HUES48 (cell line): ENCODE measurements at regions not wholly inside any gene's neighbourhood (a gene's known extent, or its start where the extent isn't known, plus 50 kb on each side); places are given as distances from the start of the nearest gene placed in this dataset.
"Not testable (repeated sequence)": the region's sequence is repeated elsewhere in the genome, so short reads cannot be mapped to it uniquely, and the experiment has no call there.

Experiments
- H3K27ac ChIP-seq: one replicate; pipeline ENCODE4 v1.7.0; 2013; ENCODE audit warnings: low read depth, low read length, inconsistent platforms
- H3K27me3 ChIP-seq: 2 replicates; pipeline ENCODE4 v1.6.1; 2013; ENCODE audit warnings: mild to moderate bottlenecking, low read length; ENCODE audit not compliant: control insufficient read depth, insufficient read depth
- H3K36me3 ChIP-seq: 2 replicates; pipeline ENCODE4 v1.6.1; 2013; ENCODE audit warnings: low read length; ENCODE audit not compliant: control insufficient read depth, insufficient read depth
- H3K4me1 ChIP-seq: 2 replicates; pipeline ENCODE4 v1.6.1; 2013; ENCODE audit warnings: mild to moderate bottlenecking, low read length; ENCODE audit not compliant: control insufficient read depth, insufficient read depth
- H3K4me3 ChIP-seq: 2 replicates; pipeline ENCODE4 v1.5.1; 2013; ENCODE audit warnings: mild to moderate bottlenecking, low read depth, low read length
- H3K9ac ChIP-seq: 2 replicates; pipeline ENCODE4 v1.6.1; 2013; ENCODE audit warnings: mild to moderate bottlenecking, low read depth, low read length, moderate library complexity
- H3K9me3 ChIP-seq: 2 replicates; pipeline ENCODE4 v1.6.1; 2013; ENCODE audit warnings: low read length; ENCODE audit not compliant: control insufficient read depth, insufficient read depth

DNA sequence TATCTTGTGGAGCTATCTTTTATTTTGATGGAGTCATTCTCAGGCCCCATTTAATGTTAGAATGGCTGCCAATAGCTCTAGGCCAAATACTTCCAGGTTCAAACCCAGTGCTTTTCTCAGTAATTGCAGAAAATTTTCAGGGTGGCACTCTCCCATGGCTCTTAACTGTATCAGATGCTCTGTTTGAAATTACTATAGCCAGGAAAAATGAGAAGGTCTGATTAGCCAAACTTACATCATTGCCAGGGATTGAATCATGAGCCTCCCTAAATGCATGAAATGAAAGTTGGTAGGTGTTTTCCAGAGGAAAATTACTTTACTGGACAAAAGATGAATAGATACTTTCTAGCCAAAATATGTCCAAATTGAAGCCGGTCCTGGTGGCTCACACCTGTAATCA is 404.8 kb downstream of the MAT2B start:
- H3K9me3 ChIP-seq: no peaks in the 10 kb centered on the region
- no peak overlapping the region for H3K9ac ChIP-seq
- H3K4me1 ChIP-seq: no peaks in the 10 kb centered on the region
- no peak overlapping the region for H3K4me3 ChIP-seq
- H3K36me3 ChIP-seq: no peaks in the 10 kb centered on the region
- no peaks in the 10 kb centered on the region for H3K27me3 ChIP-seq
- H3K27ac ChIP-seq: no peak overlapping the region

DNA sequence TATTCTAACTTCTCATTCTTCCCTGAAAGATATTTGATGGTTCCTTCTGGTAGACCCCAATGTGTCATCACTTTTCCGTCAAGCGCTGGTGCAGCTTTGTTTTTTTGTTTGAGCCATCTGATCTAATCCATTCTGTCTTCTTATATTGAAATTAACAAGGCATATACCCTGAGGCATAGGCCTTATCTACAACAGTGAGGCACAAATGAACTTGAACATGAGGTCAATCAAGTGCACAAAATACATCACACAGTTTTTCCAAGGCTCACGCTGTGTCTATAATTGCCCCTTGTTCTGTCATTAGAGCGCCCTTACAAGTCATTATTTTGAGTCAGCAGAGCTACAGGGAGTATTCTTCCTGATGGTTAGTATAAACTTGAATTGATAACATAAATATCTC is 406.6 kb downstream of the MAT2B start:
- H3K36me3 ChIP-seq: no peaks in the 10 kb centered on the region
- no peaks in the 10 kb centered on the region for H3K9me3 ChIP-seq
- no peak overlapping the region for H3K4me3 ChIP-seq
- no peak overlapping the region for H3K9ac ChIP-seq
- H3K27ac ChIP-seq: no peak overlapping the region
- no peaks in the 10 kb centered on the region for H3K27me3 ChIP-seq
- peaks cover 4% of the 10 kb centered on the region; the same call in 1 of the 2 replicates for H3K4me1 ChIP-seq

DNA sequence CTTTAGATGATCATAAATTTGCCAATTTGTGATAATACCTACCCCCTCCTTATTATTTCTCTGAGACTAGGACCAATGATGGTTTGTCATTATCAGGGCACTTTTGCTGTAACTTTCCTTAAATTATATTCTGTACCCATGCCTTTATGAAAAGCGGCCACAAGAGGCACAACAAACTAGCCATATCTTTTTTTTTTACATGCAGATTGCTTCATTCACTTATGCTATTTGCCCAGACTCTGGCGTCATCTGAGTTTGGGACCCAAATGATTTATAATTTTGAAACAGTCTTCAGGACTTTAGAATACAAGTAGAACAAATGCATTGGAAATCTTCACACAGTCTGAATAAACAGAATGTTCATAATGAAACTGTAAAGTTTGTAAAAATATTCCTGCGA is 408.1 kb downstream of the MAT2B start:
- Histone ChIP-seq H3K4me3 (no peak overlapping the region), H3K4me1 (peaks cover 4% of the 10 kb centered on the region; the same call in 1 of the 2 replicates), H3K9me3 (no peaks in the 10 kb centered on the region), H3K27me3 (no peaks in the 10 kb centered on the region), H3K27ac (no peak overlapping the region), H3K36me3 (no peaks in the 10 kb centered on the region), H3K9ac (no peak overlapping the region)

DNA sequence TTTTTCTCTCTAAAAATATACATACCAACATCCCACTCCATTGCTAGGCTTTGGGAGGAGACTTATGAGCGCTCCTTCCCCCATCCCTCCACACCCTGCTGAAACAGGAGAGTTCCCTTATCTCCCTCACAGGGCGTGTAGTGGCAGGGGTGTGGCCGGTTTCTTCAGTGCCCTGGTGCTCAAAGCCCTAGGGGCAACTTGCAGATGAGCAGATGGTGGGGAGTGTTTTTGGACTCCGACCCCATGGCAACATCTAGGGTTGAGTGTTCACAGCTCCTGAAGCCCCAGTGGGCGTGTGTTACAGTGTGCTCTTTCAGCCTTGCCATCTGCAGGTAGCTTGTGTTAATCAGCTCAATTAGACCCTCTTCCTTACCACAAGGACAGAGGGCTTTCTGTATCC is 409.5 kb downstream of the MAT2B start:
- no peaks in the 10 kb centered on the region for H3K36me3 ChIP-seq
- H3K9ac ChIP-seq: no peak overlapping the region
- H3K27me3 ChIP-seq: no peaks in the 10 kb centered on the region
- H3K9me3 ChIP-seq: no peaks in the 10 kb centered on the region
- no peak overlapping the region for H3K4me3 ChIP-seq
- H3K4me1 ChIP-seq: peaks cover 4% of the 10 kb centered on the region; the same call in 1 of the 2 replicates
- no peak overlapping the region for H3K27ac ChIP-seq

DNA sequence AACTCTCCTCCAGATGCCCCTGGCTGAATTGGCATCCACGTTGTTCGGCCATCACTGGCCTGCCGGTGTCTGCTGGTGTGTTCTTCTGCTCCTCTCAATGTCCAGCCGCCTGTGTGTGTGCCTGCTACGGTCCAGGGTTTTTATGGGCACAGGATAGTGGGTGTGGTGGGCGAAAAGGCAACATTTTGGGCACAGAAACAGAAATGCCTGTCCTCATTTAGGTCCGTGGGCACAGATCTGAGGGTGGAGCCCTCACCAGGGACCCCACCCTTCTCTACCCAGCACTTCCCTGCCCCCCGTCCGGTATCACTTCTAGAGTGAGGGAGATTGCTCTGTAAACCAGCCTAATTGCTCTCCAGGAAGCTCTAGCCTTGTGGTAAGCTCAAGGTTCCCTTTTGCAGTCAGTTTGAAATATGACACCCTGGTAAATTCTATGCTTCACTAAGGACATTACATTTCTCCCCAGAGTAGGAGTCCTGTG is 410.1 kb downstream of the MAT2B start:
- Histone ChIP-seq H3K27ac (no peak overlapping the region), H3K9ac (no peak overlapping the region)

DNA sequence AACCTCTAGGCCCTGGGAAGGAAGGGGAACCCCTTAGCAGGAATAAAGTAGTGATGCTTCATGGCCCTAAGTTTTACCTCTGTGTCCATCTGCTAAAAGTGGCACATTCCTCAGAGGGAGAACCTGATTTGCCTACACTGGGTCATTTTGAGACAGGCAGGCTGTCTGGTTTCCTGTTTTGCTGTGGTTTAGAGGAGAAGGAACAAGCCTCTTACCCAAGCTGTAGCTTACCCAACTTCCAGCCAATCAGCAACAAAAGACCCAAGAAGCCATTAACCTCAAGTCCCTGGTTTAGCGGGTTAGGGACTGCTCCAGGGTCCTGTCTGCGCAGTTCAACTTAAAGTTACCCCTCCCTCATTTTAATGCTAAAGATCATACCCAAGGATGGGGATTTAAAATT is 411.0 kb downstream of the MAT2B start:
- Histone ChIP-seq H3K4me3 (no peak overlapping the region), H3K27me3 (no peaks in the 10 kb centered on the region), H3K9ac (no peak overlapping the region), H3K9me3 (no peaks in the 10 kb centered on the region), H3K27ac (no peak overlapping the region), H3K4me1 (peaks cover 4% of the 10 kb centered on the region; the same call in 1 of the 2 replicates), H3K36me3 (no peaks in the 10 kb centered on the region)

More for the DNA sequence above, 410.1 kb downstream of the MAT2B start:
- Histone ChIP-seq H3K4me3 (no peak overlapping the region), H3K36me3 (no peaks in the 10 kb centered on the region), H3K9me3 (no peaks in the 10 kb centered on the region), H3K4me1 (peaks cover 4% of the 10 kb centered on the region; the same call in 1 of the 2 replicates), H3K27me3 (no peaks in the 10 kb centered on the region)

DNA sequence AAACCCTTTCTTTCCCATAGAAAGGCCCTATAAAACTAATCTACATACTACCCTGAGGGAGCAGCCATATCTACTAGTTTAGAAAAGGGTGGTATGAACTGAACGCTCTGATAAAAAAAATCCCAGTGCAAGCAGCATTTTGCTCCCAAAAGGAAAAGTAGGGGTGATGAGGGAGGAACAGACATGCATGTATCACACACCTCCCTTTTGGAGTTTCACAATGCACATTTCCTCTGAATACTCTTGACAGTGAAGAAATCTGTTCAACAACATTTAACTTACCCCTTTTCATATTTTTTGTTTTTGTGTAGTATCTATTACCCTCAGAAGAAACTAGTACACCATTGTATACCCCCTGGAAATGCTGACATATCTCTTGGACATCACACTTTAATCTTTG is 411.4 kb downstream of the MAT2B start:
- Histone ChIP-seq H3K27me3 (no peaks in the 10 kb centered on the region), H3K4me3 (no peak overlapping the region), H3K4me1 (peaks cover 4% of the 10 kb centered on the region; the same call in 1 of the 2 replicates), H3K36me3 (no peaks in the 10 kb centered on the region), H3K9me3 (no peaks in the 10 kb centered on the region), H3K27ac (no peak overlapping the region), H3K9ac (no peak overlapping the region)

DNA sequence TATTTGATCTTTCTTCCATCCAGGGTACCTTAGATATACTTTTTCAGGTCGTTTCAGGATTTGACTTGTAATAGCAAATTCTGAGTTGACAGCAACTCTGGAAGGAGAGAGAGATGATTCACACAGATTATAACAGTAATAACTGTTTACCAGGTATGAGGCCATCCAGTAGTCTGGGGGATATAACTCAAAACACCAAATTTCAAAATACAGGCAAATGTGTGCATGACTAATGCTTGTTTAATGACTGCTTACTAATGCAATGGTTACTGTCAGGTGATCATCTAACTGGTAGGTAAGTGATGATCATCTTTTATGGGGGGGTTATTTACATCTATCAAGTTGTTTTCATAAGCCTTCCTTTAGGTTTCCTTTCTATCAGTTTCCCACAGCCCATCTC is 412.3 kb downstream of the MAT2B start:
- Histone ChIP-seq H3K9ac (no peak overlapping the region), H3K27me3 (no peaks in the 10 kb centered on the region), H3K4me1 (peaks cover 4% of the 10 kb centered on the region; the same call in 1 of the 2 replicates), H3K27ac (no peak overlapping the region), H3K36me3 (no peaks in the 10 kb centered on the region), H3K9me3 (no peaks in the 10 kb centered on the region), H3K4me3 (no peak overlapping the region)

DNA sequence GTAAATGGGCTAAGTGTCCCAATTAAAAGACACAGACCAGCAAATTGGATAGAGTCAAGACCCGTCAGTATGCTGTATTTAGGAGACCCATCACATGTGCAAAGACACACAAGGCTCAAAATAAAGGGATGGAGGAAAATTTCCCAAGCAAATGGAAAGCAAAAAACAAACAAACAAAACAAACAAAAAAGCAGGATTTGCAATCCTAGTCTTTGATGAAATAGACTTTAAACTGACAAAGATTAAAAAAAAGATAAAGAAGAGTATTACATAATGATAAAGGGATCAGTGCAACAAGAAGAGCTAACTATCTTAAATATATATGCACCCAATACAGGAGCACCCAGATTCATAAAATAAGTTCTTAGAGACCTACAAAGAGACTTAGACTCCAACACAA is 429.6 kb downstream of the MAT2B start:
- not testable (repeated sequence) for H3K9ac ChIP-seq, H3K36me3 ChIP-seq, H3K27me3 ChIP-seq, H3K27ac ChIP-seq, H3K9me3 ChIP-seq, H3K4me3 ChIP-seq, H3K4me1 ChIP-seq

DNA sequence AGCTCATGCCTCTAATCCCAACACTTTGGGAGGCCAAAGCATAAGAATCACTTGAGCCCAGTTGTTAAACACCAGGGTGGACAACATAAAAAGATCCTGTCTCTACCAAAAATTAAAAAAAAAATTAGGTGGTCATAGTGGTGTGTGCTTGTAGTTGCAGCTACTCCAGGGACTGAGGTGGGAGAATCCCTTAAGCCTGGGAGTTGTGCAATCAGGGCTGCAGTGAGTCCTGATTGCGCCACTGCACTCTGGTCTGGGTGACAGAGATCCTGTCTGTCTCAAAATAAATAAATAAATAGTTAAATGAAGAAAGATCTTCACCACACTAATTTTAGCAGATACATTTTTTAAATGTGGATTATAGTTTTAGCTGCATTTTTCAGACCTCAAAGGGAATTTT is 433.2 kb downstream of the MAT2B start:
- Histone ChIP-seq H3K27me3 (no peaks in the 10 kb centered on the region), H3K9me3 (no peaks in the 10 kb centered on the region), H3K27ac (no peak overlapping the region), H3K9ac (no peak overlapping the region), H3K4me3 (no peak overlapping the region), H3K36me3 (no peaks in the 10 kb centered on the region), H3K4me1 (no peaks in the 10 kb centered on the region)

DNA sequence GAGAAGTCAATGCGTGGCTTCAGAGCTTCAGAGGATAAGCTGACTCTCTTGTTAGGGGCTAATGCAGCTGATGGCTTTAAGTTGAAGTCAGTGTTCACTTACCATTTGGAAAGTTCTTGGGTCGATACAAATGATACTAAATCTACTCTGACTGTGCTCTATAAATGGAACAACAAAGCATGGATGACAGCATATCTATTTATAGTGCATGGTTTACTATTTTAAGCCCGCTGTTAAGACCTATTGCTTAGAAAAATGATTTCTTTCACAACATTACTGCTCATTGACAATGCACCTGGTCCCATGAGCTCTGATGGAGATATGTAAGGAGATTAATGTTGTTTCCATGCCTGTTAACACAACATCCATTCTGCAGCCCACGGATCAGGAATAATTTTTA is 435.7 kb downstream of the MAT2B start:
- H3K36me3 ChIP-seq: no peaks in the 10 kb centered on the region
- no peak overlapping the region for H3K9ac ChIP-seq
- no peaks in the 10 kb centered on the region for H3K9me3 ChIP-seq
- no peaks in the 10 kb centered on the region for H3K27me3 ChIP-seq
- no peak overlapping the region for H3K4me3 ChIP-seq
- no peak overlapping the region for H3K27ac ChIP-seq
- H3K4me1 ChIP-seq: no peaks in the 10 kb centered on the region

DNA sequence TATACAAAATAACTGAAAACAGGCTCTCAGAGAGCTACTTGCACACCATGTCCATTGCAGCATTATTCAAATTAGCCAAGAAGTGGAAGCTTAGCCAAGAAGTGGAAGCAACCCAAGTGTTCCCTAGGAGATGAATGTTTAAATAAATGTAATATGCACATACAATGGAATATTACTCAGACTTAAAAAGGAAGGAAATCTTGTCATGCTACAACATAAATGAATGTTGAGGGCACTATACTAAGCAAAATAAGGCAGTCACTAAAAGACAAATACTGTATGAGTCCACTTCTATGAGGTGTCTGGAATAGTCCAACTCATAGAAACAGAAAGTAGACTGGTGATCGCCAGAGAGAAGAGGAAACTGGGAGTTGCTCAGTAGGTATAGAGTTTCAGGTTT is 438.1 kb downstream of the MAT2B start:
- no peaks in the 10 kb centered on the region for H3K4me1 ChIP-seq
- no peaks in the 10 kb centered on the region for H3K9me3 ChIP-seq
- H3K36me3 ChIP-seq: no peaks in the 10 kb centered on the region
- no peak overlapping the region for H3K27ac ChIP-seq
- no peaks in the 10 kb centered on the region for H3K27me3 ChIP-seq
- H3K4me3 ChIP-seq: no peak overlapping the region
- H3K9ac ChIP-seq: no peak overlapping the region
